GM23338 (cell line): ENCODE measurements at regions not wholly inside any gene's neighbourhood (a gene's known extent, or its start where the extent isn't known, plus 50 kb on each side); places are given as distances from the start of the nearest gene placed in this dataset.

Source experiments
- CTCF ChIP-seq, 2 experiments: fragments of 200-600 bp in 1 of 2; sonication (generic) in 1 of 2; conservative IDR thresholded peaks; 2 replicates each; pipeline versions ENCODE4 v1.5.1 to v1.6.1; 2016 to 2017; ENCODE audit warnings: antibody characterized with exemption in 2 of 2, low read depth in 2 of 2, mild to moderate bottlenecking in 2 of 2, moderate library complexity in 1 of 2
- ETS1 ChIP-seq: IDR thresholded peaks from 2 replicates; pipeline ENCODE4 v1.6.1; 2016; ENCODE audit warnings: antibody characterized with exemption
- EZH2 ChIP-seq: fragments of 200-600 bp; sonication (generic); IDR thresholded peaks from one replicate; pipeline ENCODE4 v1.8.0; 2017; ENCODE audit warnings: antibody characterized with exemption, mild to moderate bottlenecking, low read depth; ENCODE audit not compliant: unreplicated experiment
- EZH2phosphoT487 ChIP-seq: fragments of 200-600 bp; sonication (generic); IDR thresholded peaks from one replicate; pipeline ENCODE4 v1.8.1; 2018; ENCODE audit warnings: antibody characterized with exemption; ENCODE audit not compliant: unreplicated experiment
- JUNB ChIP-seq: IDR thresholded peaks from one replicate; pipeline ENCODE4 v1.6.1; 2016; ENCODE audit warnings: antibody characterized with exemption; ENCODE audit not compliant: unreplicated experiment
- POLR2AphosphoS5 ChIP-seq: IDR thresholded peaks from 2 replicates; pipeline ENCODE4 v1.6.1; 2016; ENCODE audit warnings: antibody characterized with exemption, low read depth
- REST ChIP-seq: IDR thresholded peaks from one replicate; pipeline ENCODE4 v1.6.1; 2018; ENCODE audit warnings: antibody characterized with exemption; ENCODE audit not compliant: unreplicated experiment
- ZNF331 ChIP-seq: fragments of 250-450 bp; sonication (Bioruptor Pico); IDR thresholded peaks from 2 replicates; pipeline ENCODE4 v1.5.0; 2020; ENCODE audit warnings: low read depth, mild to moderate bottlenecking, moderate library complexity

- TF ChIP-seq CTCF (conservative IDR thresholded peaks at IDR 0.05; ENCODE audit: low read depth in 2 of 2), result no peak
- no peak for TF ChIP-seq EZH2phosphoT487
- TF ChIP-seq JUNB, result no peak
- no peak for TF ChIP-seq POLR2AphosphoS5
- no peak for TF ChIP-seq EZH2
- TF ChIP-seq ZNF331 (CRISPR knock-in tag), result no peak
- TF ChIP-seq ETS1, result no peak
- no peak for TF ChIP-seq REST
Measured at GRCh38 chr7:81645435-81645834, 124.4 kb downstream of the HGF start.
